MM.1S (cell line): ENCODE measurements at regions not wholly inside any gene's neighbourhood (a gene's known extent, or its start where the extent isn't known, plus 50 kb on each side); places are given as distances from the start of the nearest gene placed in this dataset.

Source experiments
- EZH2 ChIP-seq: fragments of 300-600 bp; sonication (generic); optimal IDR thresholded peaks from 2 replicates; pipeline ENCODE3; 2017; ENCODE audit warnings: low read depth, mild to moderate bottlenecking, antibody characterized with exemption, low read length, mixed read lengths
- TF ChIP-seq, protein P1 (sequence below): fragments of 300-600 bp; sonication (generic); IDR thresholded peaks from 2 replicates; pipeline ENCODE4 v1.5.1; 2016; ENCODE audit warnings: antibody characterized with exemption, low read length, mixed read lengths

DNA sequence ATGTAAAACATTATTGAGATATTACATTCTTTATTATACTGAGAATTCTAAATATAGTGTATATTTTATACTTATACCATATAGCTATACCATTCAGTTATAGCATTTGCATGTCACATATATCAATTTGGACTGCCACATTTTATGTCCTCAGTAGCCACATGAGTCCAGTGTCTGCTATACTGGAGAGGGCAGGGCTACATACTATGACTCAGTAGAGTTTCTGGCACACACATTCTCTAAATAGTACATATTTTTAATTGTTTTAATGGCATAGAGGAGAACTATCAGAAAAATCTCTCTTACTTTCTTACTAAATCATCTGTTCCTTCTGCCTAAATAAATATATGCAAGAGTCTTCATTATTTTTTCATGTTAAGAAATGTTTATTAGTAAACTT is 55.4 kb upstream of the COL5A2 start:
- TF ChIP-seq, protein P1, sequence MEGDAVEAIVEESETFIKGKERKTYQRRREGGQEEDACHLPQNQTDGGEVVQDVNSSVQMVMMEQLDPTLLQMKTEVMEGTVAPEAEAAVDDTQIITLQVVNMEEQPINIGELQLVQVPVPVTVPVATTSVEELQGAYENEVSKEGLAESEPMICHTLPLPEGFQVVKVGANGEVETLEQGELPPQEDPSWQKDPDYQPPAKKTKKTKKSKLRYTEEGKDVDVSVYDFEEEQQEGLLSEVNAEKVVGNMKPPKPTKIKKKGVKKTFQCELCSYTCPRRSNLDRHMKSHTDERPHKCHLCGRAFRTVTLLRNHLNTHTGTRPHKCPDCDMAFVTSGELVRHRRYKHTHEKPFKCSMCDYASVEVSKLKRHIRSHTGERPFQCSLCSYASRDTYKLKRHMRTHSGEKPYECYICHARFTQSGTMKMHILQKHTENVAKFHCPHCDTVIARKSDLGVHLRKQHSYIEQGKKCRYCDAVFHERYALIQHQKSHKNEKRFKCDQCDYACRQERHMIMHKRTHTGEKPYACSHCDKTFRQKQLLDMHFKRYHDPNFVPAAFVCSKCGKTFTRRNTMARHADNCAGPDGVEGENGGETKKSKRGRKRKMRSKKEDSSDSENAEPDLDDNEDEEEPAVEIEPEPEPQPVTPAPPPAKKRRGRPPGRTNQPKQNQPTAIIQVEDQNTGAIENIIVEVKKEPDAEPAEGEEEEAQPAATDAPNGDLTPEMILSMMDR = no peak
- no peak for TF ChIP-seq EZH2
